H9 (cell line): ENCODE measurements at regions not wholly inside any gene's neighbourhood (a gene's known extent, or its start where the extent isn't known, plus 50 kb on each side); places are given as distances from the start of the nearest gene placed in this dataset.

Experiments used
- DNase-seq: peaks from one replicate; pipeline ENCODE4 v3.0.0-alpha.2; 2017
- H2AFZ ChIP-seq: one replicate; pipeline ENCODE4 v1.6.1; 2013; ENCODE audit warnings: mild to moderate bottlenecking, low read length, control low read depth, moderate library complexity
- H2AK5ac ChIP-seq: 2 replicates; pipeline ENCODE4 v1.6.1; 2013; ENCODE audit warnings: low read length, control low read depth, mixed read lengths; ENCODE audit not compliant: insufficient read length
- H2BK120ac ChIP-seq: one replicate; pipeline ENCODE4 v1.6.1; 2013; ENCODE audit warnings: low read depth, mild to moderate bottlenecking, low read length, control low read depth, inconsistent platforms; ENCODE audit not compliant: poor library complexity, severe bottlenecking
- H2BK12ac ChIP-seq: 2 replicates; pipeline ENCODE4 v1.6.1; 2013; ENCODE audit warnings: low read length, control low read depth, mixed read lengths, low read depth; ENCODE audit not compliant: insufficient read length
- H2BK15ac ChIP-seq: 2 replicates; pipeline ENCODE4 v1.6.1; 2013; ENCODE audit warnings: low read depth, low read length, control low read depth
- H2BK20ac ChIP-seq: one replicate; pipeline ENCODE4 v1.6.1; 2013; ENCODE audit warnings: low read depth, mild to moderate bottlenecking, low read length, control low read depth, inconsistent platforms; ENCODE audit not compliant: poor library complexity, severe bottlenecking
- H2BK5ac ChIP-seq: 2 replicates; pipeline ENCODE4 v1.6.1; 2013; ENCODE audit warnings: low read length, control low read depth, mixed read lengths; ENCODE audit not compliant: insufficient read length
- H3K14ac ChIP-seq: 2 replicates; pipeline ENCODE4 v1.6.1; 2013; ENCODE audit warnings: low read length, control low read depth; ENCODE audit not compliant: insufficient read depth
- H3K18ac ChIP-seq: 2 replicates; pipeline ENCODE4 v1.6.1; 2013; ENCODE audit warnings: low read depth, mild to moderate bottlenecking, mixed read lengths, low read length, control low read depth; ENCODE audit not compliant: insufficient read length
- H3K23ac ChIP-seq: 2 replicates; pipeline ENCODE4 v1.6.1; 2013; ENCODE audit warnings: low read length, control low read depth, mixed read lengths, low read depth; ENCODE audit not compliant: insufficient read length
- H3K23me2 ChIP-seq: 2 replicates; pipeline ENCODE4 v1.6.1; 2013; ENCODE audit warnings: low read depth, mild to moderate bottlenecking, mixed read lengths, low read length, control low read depth; ENCODE audit not compliant: insufficient read length, poor library complexity, severe bottlenecking
- H3K27ac ChIP-seq: 2 replicates; pipeline ENCODE4 v1.5.1; 2013; ENCODE audit warnings: low read length, control low read depth, mixed read lengths, low read depth; ENCODE audit not compliant: insufficient read length
- H3K27me3 ChIP-seq: 2 replicates; pipeline ENCODE4 v1.6.1; 2013; ENCODE audit warnings: low read length, control low read depth, inconsistent platforms; ENCODE audit not compliant: insufficient read depth
- H3K4ac ChIP-seq: 2 replicates; pipeline ENCODE4 v1.6.1; 2013; ENCODE audit warnings: low read depth, mild to moderate bottlenecking, control low read depth, inconsistent platforms, low read length, moderate library complexity
- H3K4me1 ChIP-seq: 2 replicates; pipeline ENCODE4 v1.6.1; 2013; ENCODE audit warnings: low read length, control low read depth, inconsistent platforms; ENCODE audit not compliant: insufficient read depth
- H3K4me2 ChIP-seq: 2 replicates; pipeline ENCODE4 v1.6.1; 2013; ENCODE audit warnings: low read length, control low read depth, mixed read lengths; ENCODE audit not compliant: insufficient read length, insufficient read depth
- H3K56ac ChIP-seq: 2 replicates; pipeline ENCODE4 v1.6.1; 2013; ENCODE audit warnings: low read depth, mild to moderate bottlenecking, mixed read lengths, low read length, control low read depth; ENCODE audit not compliant: insufficient read length
- H3K79me1 ChIP-seq: 2 replicates; pipeline ENCODE4 v1.6.1; 2013; ENCODE audit warnings: low read depth, mild to moderate bottlenecking, moderate library complexity, low read length, control low read depth, inconsistent platforms; ENCODE audit not compliant: insufficient read depth, poor library complexity, severe bottlenecking
- H3K79me2 ChIP-seq: 2 replicates; pipeline ENCODE4 v1.6.1; 2013; ENCODE audit warnings: low read length, control low read depth, inconsistent platforms; ENCODE audit not compliant: insufficient read depth
- H3K9ac ChIP-seq: 2 replicates; pipeline ENCODE4 v1.6.1; 2013; ENCODE audit warnings: low read length, control low read depth, mixed read lengths; ENCODE audit not compliant: insufficient read length; ENCODE audit errors: extremely low read depth
- H3K9me3 ChIP-seq: one replicate; pipeline ENCODE4 v1.6.1; 2013; ENCODE audit warnings: low read depth, low read length, inconsistent platforms; ENCODE audit not compliant: control insufficient read depth
- H3T11ph ChIP-seq: one replicate; pipeline ENCODE4 v1.6.1; 2013; ENCODE audit warnings: mild to moderate bottlenecking, low read length, control low read depth, inconsistent platforms
- H4K20me1 ChIP-seq: one replicate; pipeline ENCODE4 v1.6.1; 2013; ENCODE audit not compliant: control insufficient read depth, insufficient read length, insufficient read depth
- H4K5ac ChIP-seq: 2 replicates; pipeline ENCODE4 v1.6.1; 2013; ENCODE audit warnings: low read depth, mild to moderate bottlenecking, mixed read lengths, low read length, control low read depth; ENCODE audit not compliant: insufficient read length
- H4K8ac ChIP-seq: replicated peaks from 2 replicates; pipeline ENCODE4 v1.6.1; 2013; ENCODE audit warnings: low read length, control low read depth, mixed read lengths, low read depth; ENCODE audit not compliant: insufficient read length
- H4K91ac ChIP-seq: 2 replicates; pipeline ENCODE4 v1.6.1; 2013; ENCODE audit warnings: low read depth, mild to moderate bottlenecking, moderate library complexity, mixed read lengths, low read length, control low read depth; ENCODE audit not compliant: insufficient read length
- H3K27ac Mint-ChIP-seq, 3 experiments: 2 replicates in 2 of 3; 3 replicates in 1 of 3; pipeline ENCODE4 v1.8.0; 2020 to 2021; ENCODE audit warnings: mixed read lengths in 3 of 3, mild to moderate bottlenecking in 1 of 3, moderate library complexity in 1 of 3
- H3K27me3 Mint-ChIP-seq: 2 replicates; pipeline ENCODE4 v1.8.0; 2021; ENCODE audit warnings: low read depth, mild to moderate bottlenecking, moderate library complexity, mixed read lengths
- H3K36me3 Mint-ChIP-seq, 3 experiments: 2 replicates in 2 of 3; 3 replicates in 1 of 3; pipeline ENCODE4 v1.8.0; 2020 to 2021; ENCODE audit warnings: low read depth in 3 of 3, mixed read lengths in 3 of 3; ENCODE audit not compliant: insufficient read depth in 1 of 3
- H3K4me1 Mint-ChIP-seq, 2 experiments: 2 replicates each; pipeline ENCODE4 v1.8.0; 2020; ENCODE audit warnings: mixed read lengths in 2 of 2
- H3K4me3 Mint-ChIP-seq, 2 experiments: 2 replicates in 1 of 2; 3 replicates in 1 of 2; pipeline ENCODE4 v1.8.0; 2020 to 2021; ENCODE audit warnings: mild to moderate bottlenecking in 2 of 2, mixed read lengths in 2 of 2, moderate library complexity in 1 of 2
- H3K9me3 Mint-ChIP-seq, 2 experiments: 2 replicates in 1 of 2; 3 replicates in 1 of 2; pipeline ENCODE4 v1.8.0; 2020; ENCODE audit warnings: mild to moderate bottlenecking in 2 of 2, mixed read lengths in 2 of 2, moderate library complexity in 1 of 2
- WGBS: extraction: QIAGEN DNeasy Blood & Tissue Kit; methylation state at CpG from one replicate; pipeline ENCODE4 v1.1.7; 2013; ENCODE audit warnings: missing lambda C conversion rate, low lambda C conversion rate, mixed read lengths; ENCODE audit not compliant: insufficient read length; ENCODE audit errors: extremely low coverage; 5-methylcytosine and 5-hydroxymethylcytosine counted together
- TF ChIP-seq, protein P1 (sequence below): fragments of 200-600 bp; sonication (generic); conservative IDR thresholded peaks from 3 replicates; pipeline ENCODE4 v1.8.0; 2021; ENCODE audit warnings: antibody characterized with exemption, mild to moderate bottlenecking

DNA sequence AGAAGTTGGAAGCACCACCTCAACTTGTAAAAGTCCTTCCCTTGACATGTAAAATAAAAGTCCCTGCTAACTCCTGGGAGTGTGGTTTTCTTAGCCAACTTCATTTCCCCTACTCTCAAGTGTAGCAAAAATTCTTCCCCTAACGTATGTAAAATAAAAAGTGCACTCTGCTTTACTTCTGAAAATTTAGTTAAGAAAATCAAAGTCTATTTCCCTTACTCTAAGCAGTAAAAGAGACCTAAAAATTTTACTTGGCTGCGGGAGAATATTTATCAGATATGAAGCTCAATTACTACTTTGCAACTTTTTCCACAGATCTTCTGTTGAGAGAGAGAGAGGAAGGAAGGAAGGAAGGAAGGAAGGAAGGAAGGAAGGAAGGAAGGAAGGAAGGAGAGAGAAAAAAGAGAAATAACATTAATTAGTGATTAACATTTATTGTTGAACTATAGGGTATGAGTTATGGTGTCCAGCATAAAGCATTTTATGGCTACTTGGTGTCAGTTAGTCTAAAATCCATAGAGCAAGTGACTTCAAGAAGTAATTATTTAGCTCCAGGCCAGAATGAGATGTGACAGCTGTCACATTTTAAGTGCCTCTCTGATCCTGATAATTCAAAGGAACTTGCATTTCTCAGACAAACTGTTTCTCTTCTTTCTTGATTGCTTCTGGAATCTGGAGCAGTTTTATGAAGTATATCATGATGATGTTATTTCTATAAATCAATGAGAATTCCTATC is 210.3 kb downstream of the TMX3 start:
- no peak overlapping the region for H3T11ph ChIP-seq
- no peak overlapping the region for H2BK15ac ChIP-seq
- no peak overlapping the region for H3K14ac ChIP-seq
- H3K27ac Mint-ChIP-seq, result peak overlapping the region in 1 of 3 experiments; percentile 38; a peak in 1 of 7 replicates
- H2AK5ac ChIP-seq, result no peak overlapping the region
- no peaks in the 10 kb centered on the region for H3K79me1 ChIP-seq
- H3K4me2 ChIP-seq, result no peak overlapping the region
- H3K27me3 Mint-ChIP-seq, result no peaks in the 10 kb centered on the region
- H3K23ac ChIP-seq, result no peak overlapping the region
- H2BK12ac ChIP-seq, result no peak overlapping the region
- WGBS, result no CpG with 5 or more reads among the region's 2 CpGs
- H4K5ac ChIP-seq, result no peak overlapping the region
- no peaks in the 10 kb centered on the region; a peak in 1 of 5 replicates for H3K9me3 Mint-ChIP-seq
- H3K4ac ChIP-seq, result no peak overlapping the region
- no peaks in the 10 kb centered on the region; the same call in 1 of the 2 replicates for H3K4me1 ChIP-seq
- H3K9me3 ChIP-seq, result no peaks in the 10 kb centered on the region
- H3K4me3 Mint-ChIP-seq, result no peak overlapping the region
- no peak overlapping the region for H3K18ac ChIP-seq
- H3K9ac ChIP-seq, result no peak overlapping the region
- no peak overlapping the region for H3K27ac ChIP-seq
- no peak overlapping the region for H4K8ac ChIP-seq
- H3K36me3 Mint-ChIP-seq, result no peaks in the 10 kb centered on the region
- H3K4me1 Mint-ChIP-seq, result peaks cover 2 to 5% of the 10 kb centered on the region in 2 experiments; a peak in 2 of 4 replicates
- DNase-seq, result no peak
- H3K27me3 ChIP-seq, result no peaks in the 10 kb centered on the region
- no peak overlapping the region for H2BK120ac ChIP-seq
- no peaks in the 10 kb centered on the region for H4K20me1 ChIP-seq
- no peak overlapping the region for H2BK5ac ChIP-seq
- TF ChIP-seq, protein P1, sequence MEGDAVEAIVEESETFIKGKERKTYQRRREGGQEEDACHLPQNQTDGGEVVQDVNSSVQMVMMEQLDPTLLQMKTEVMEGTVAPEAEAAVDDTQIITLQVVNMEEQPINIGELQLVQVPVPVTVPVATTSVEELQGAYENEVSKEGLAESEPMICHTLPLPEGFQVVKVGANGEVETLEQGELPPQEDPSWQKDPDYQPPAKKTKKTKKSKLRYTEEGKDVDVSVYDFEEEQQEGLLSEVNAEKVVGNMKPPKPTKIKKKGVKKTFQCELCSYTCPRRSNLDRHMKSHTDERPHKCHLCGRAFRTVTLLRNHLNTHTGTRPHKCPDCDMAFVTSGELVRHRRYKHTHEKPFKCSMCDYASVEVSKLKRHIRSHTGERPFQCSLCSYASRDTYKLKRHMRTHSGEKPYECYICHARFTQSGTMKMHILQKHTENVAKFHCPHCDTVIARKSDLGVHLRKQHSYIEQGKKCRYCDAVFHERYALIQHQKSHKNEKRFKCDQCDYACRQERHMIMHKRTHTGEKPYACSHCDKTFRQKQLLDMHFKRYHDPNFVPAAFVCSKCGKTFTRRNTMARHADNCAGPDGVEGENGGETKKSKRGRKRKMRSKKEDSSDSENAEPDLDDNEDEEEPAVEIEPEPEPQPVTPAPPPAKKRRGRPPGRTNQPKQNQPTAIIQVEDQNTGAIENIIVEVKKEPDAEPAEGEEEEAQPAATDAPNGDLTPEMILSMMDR, result no peak
- H3K79me2 ChIP-seq, result no peaks in the 10 kb centered on the region
- no peak overlapping the region for H2AFZ ChIP-seq
- H2BK20ac ChIP-seq, result no peak overlapping the region
- no peak overlapping the region for H3K56ac ChIP-seq
- H4K91ac ChIP-seq, result no peak overlapping the region
- H3K23me2 ChIP-seq, result no peaks in the 10 kb centered on the region
